Esophagus muscularis mucosa (tissue), 4 donors: ENCODE measurements at regions not wholly inside any gene's neighbourhood (a gene's known extent, or its start where the extent isn't known, plus 50 kb on each side); places are given as distances from the start of the nearest gene placed in this dataset.

ENCODE experiments used
- DNase-seq: peaks from one replicate; pipeline ENCODE4 v3.0.0-alpha.2; 2017; ENCODE audit errors: extremely low spot score
- H3K27ac ChIP-seq, 4 donors: fragments of 200-600 bp; sonication (generic); replicated peaks in 1 of 4; 1 replicate in 3 of 4; 2 replicates in 1 of 4; pipeline ENCODE4 v1.5.1; 2016 to 2019; ENCODE audit warnings: mild to moderate bottlenecking in 1 of 4
- H3K27me3 ChIP-seq, 4 donors: fragments of 200-600 bp; sonication (generic); one replicate each; pipeline versions ENCODE4 v1.5.1 to v1.6.0; 2016 to 2019
- H3K36me3 ChIP-seq, 4 donors: fragments of 200-600 bp; sonication (generic); one replicate each; pipeline ENCODE4 v1.5.1; 2016 to 2019
- H3K4me1 ChIP-seq, 4 donors: fragments of 200-600 bp; sonication (generic); one replicate each; pipeline ENCODE4 v1.5.1; 2016 to 2019
- H3K4me3 ChIP-seq, 4 donors: fragments of 200-600 bp; sonication (generic); 1 replicate in 2 of 4; 2 replicates in 2 of 4; pipeline ENCODE4 v1.5.1; 2016 to 2019; ENCODE audit warnings: mild to moderate bottlenecking in 4 of 4, moderate library complexity in 1 of 4
- H3K9me3 ChIP-seq, 4 donors: fragments of 200-600 bp; sonication (generic); 1 replicate in 3 of 4; 2 replicates in 1 of 4; pipeline ENCODE4 v1.5.1; 2016 to 2019
- EP300 ChIP-seq: sonication (generic); formaldehyde crosslinking; IDR thresholded peaks from one replicate; pipeline ENCODE4 v1.6.1; 2017; ENCODE audit warnings: antibody characterized with exemption
- POLR2A ChIP-seq: fragments of 450-650 bp; IDR thresholded peaks from one replicate; pipeline ENCODE4 v1.6.1; 2017; ENCODE audit warnings: antibody characterized with exemption, moderate library complexity, mild to moderate bottlenecking, low read depth
- POLR2AphosphoS5 ChIP-seq, 2 donors: sonication (generic); formaldehyde crosslinking; IDR thresholded peaks; one replicate each; pipeline ENCODE4 v1.6.1; 2017; ENCODE audit warnings: antibody characterized with exemption in 2 of 2
- WGBS: methylation state at CpG from one replicate; pipeline ENCODE4 v1.1.5; 2018; 5-methylcytosine and 5-hydroxymethylcytosine counted together
- intact Hi-C: fragments of 100-400 bp; cut with DNase I; formaldehyde crosslinking; loops from one replicate; pipeline ENCODE4 v1.15.1; 2023
- TF ChIP-seq, protein P1 (sequence below), 3 experiments: fragments of 200-600 bp in 2 of 3; fragments of 450-650 bp in 1 of 3; sonication (generic) in 2 of 3; IDR thresholded peaks; one replicate each; pipeline ENCODE4 v1.5.1; 2017 to 2019; ENCODE audit warnings: antibody characterized with exemption in 3 of 3, mild to moderate bottlenecking in 2 of 3, moderate library complexity in 1 of 3

DNA sequence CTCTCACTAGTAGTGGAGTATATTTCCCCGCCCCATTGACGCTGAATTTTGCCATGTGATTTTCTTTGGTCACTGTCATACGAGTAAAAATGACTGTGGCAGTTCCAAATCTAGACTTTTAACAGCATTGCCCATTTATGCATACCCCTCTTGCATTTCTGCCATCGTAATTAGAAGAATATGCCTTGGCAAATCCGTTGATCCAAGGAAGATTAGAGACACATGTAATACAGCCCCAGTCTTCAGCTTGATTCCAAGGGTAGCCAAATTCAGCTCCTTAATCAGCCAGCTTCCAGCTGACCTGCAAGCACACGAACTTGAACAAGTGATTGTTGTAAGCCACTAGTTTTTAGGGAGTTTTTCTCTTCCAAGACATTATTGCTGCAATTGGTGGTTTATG, 290.3 kb upstream of the ADAMTS5 start:
- H3K27ac ChIP-seq = no peak overlapping the region
- DNase-seq = no peak
- H3K27me3 ChIP-seq = no peaks in the 10 kb centered on the region
- H3K36me3 ChIP-seq = no peaks in the 10 kb centered on the region
- no peak for TF ChIP-seq POLR2AphosphoS5 (IDR thresholded peaks at IDR 0.05)
- H3K9me3 ChIP-seq = no peaks in the 10 kb centered on the region
- no peak overlapping the region for H3K4me3 ChIP-seq
- WGBS = 82% methylated on average over 6 of the region's 6 CpGs
- no peaks in the 10 kb centered on the region for H3K4me1 ChIP-seq
- intact Hi-C loops = no loop called here

GRCh38 chr21:27251752-27252151, 284.9 kb upstream of the ADAMTS5 start:
- no peak overlapping the region for H3K4me3 ChIP-seq
- DNase-seq = no peak
- H3K4me1 ChIP-seq = peaks cover 0 to 14% (median 8%) of the 10 kb centered on the region in 4 donors
- 74% methylated on average over 2 of the region's 2 CpGs for WGBS
- TF ChIP-seq POLR2AphosphoS5 (IDR thresholded peaks at IDR 0.05) (no peak), POLR2A (no peak), EP300 (no peak)
- TF ChIP-seq, protein P1, sequence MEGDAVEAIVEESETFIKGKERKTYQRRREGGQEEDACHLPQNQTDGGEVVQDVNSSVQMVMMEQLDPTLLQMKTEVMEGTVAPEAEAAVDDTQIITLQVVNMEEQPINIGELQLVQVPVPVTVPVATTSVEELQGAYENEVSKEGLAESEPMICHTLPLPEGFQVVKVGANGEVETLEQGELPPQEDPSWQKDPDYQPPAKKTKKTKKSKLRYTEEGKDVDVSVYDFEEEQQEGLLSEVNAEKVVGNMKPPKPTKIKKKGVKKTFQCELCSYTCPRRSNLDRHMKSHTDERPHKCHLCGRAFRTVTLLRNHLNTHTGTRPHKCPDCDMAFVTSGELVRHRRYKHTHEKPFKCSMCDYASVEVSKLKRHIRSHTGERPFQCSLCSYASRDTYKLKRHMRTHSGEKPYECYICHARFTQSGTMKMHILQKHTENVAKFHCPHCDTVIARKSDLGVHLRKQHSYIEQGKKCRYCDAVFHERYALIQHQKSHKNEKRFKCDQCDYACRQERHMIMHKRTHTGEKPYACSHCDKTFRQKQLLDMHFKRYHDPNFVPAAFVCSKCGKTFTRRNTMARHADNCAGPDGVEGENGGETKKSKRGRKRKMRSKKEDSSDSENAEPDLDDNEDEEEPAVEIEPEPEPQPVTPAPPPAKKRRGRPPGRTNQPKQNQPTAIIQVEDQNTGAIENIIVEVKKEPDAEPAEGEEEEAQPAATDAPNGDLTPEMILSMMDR (IDR thresholded peaks at IDR 0.05) = no peak
- no peaks in the 10 kb centered on the region for H3K9me3 ChIP-seq
- intact Hi-C loops = no loop called here
- no peaks in the 10 kb centered on the region for H3K36me3 ChIP-seq
- H3K27me3 ChIP-seq = no peaks in the 10 kb centered on the region
- H3K27ac ChIP-seq = no peak overlapping the region

DNA sequence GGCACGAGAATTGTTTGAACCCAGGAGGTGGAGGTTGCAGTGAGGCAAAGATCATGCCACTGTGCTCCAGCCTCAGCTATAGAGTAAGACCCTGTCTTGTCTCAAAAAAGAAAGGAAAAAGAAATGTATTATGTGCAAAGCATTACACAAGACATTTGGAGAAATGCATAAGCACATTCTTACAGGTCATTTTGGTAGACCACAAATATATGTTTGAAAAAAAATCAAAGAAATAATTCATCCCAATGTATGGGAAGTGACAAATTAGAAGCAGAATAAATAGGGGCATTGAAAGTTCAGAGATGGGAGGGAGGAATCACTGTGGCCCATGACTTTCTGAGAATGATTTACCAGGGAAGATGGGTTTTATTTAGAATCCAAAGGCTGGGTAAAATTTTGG, 283.5 kb upstream of the ADAMTS5 start:
- Histone ChIP-seq H3K27me3 (no peaks in the 10 kb centered on the region), H3K4me1 (peaks cover 0 to 14% (median 8%) of the 10 kb centered on the region in 4 donors), H3K36me3 (no peaks in the 10 kb centered on the region), H3K4me3 (no peak overlapping the region), H3K27ac (no peak overlapping the region), H3K9me3 (no peaks in the 10 kb centered on the region)
- 79% methylated on average over 1 of the region's 1 CpG for WGBS
- intact Hi-C loops = no loop called here
- no peak for DNase-seq
- TF ChIP-seq, protein P1 (IDR thresholded peaks at IDR 0.05) = no peak
- TF ChIP-seq POLR2AphosphoS5 (IDR thresholded peaks at IDR 0.05) (no peak), POLR2A (no peak), EP300 (no peak)

DNA sequence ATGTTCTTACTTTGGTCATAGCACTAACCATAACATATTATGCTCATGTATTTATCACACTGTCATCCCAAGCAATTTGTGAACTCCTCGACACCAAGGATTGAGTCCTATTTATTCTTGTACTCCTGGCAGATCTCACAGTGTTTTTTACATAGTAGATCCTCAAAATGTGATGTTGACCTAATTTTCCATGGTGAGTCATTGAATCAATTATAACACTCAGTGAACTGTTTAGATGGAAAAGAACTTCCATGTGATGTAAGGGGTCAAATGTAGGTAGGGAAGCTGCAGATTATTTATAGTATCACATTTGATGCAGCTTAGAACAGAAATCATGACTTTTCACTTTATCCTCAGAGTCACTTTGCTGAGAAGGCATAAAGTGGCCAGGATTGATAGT, 281.9 kb upstream of the ADAMTS5 start:
- DNase-seq = no peak
- H3K4me1 ChIP-seq = peaks cover 0 to 14% (median 8%) of the 10 kb centered on the region in 4 donors
- no peaks in the 10 kb centered on the region for H3K27me3 ChIP-seq
- H3K36me3 ChIP-seq = no peaks in the 10 kb centered on the region
- no peaks in the 10 kb centered on the region for H3K9me3 ChIP-seq
- intact Hi-C loops = no loop called here
- no peak overlapping the region for H3K4me3 ChIP-seq
- peak overlapping the region in 1 of 4 donors; percentile 7 for H3K27ac ChIP-seq
- WGBS = 35% methylated on average over 1 of the region's 1 CpG
- no peak for TF ChIP-seq EP300
- TF ChIP-seq POLR2AphosphoS5 (IDR thresholded peaks at IDR 0.05) = no peak
- TF ChIP-seq POLR2A = no peak
- TF ChIP-seq, protein P1 (IDR thresholded peaks at IDR 0.05) = no peak

- TF ChIP-seq POLR2A (no peak), POLR2AphosphoS5 (IDR thresholded peaks at IDR 0.05) (no peak), EP300 (no peak)
- TF ChIP-seq, protein P1 (IDR thresholded peaks at IDR 0.05) = no peak
- Histone ChIP-seq H3K36me3 (no peaks in the 10 kb centered on the region), H3K4me1 (peaks cover 0 to 14% (median 8%) of the 10 kb centered on the region in 4 donors), H3K27me3 (no peaks in the 10 kb centered on the region), H3K9me3 (no peaks in the 10 kb centered on the region), H3K4me3 (no peak overlapping the region), H3K27ac (no peak overlapping the region)
- WGBS = 82% methylated on average over 5 of the region's 5 CpGs
- intact Hi-C loops = no loop called here
- DNase-seq = no peak
Measured at GRCh38 chr21:27246741-27247140, 279.9 kb upstream of the ADAMTS5 start.
